Tibial nerve (tissue), 4 donors: ENCODE measurements at regions not wholly inside any gene's neighbourhood (a gene's known extent, or its start where the extent isn't known, plus 50 kb on each side); places are given as distances from the start of the nearest gene placed in this dataset.

Experiments used
- DNase-seq, 2 donors: peaks; one replicate each; pipeline ENCODE4 v3.0.0-alpha.2; 2019; ENCODE audit warnings: low spot score in 2 of 2
- H3K27ac ChIP-seq, 4 donors: fragments of 200-600 bp; sonication (generic) in 3 of 4; one replicate each; pipeline ENCODE4 v1.5.1; 2017 to 2019; ENCODE audit warnings: mild to moderate bottlenecking in 1 of 4
- H3K27me3 ChIP-seq, 2 donors: fragments of 200-600 bp; sonication (generic) in 1 of 2; one replicate each; pipeline versions ENCODE4 v1.5.1 to v1.6.0; 2017 to 2019
- H3K36me3 ChIP-seq, 3 donors: fragments of 200-600 bp; sonication (generic); one replicate each; pipeline ENCODE4 v1.5.1; 2018 to 2019
- H3K4me1 ChIP-seq, 4 donors: fragments of 200-600 bp; sonication (generic) in 3 of 4; one replicate each; pipeline ENCODE4 v1.5.1; 2017 to 2019
- H3K4me3 ChIP-seq, 4 donors: fragments of 200-600 bp; sonication (generic) in 3 of 4; one replicate each; pipeline ENCODE4 v1.5.1; 2017 to 2019; ENCODE audit warnings: mild to moderate bottlenecking in 1 of 4, moderate library complexity in 1 of 4
- H3K9me3 ChIP-seq, 4 donors: fragments of 200-600 bp; sonication (generic) in 3 of 4; one replicate each; pipeline ENCODE4 v1.5.1; 2017 to 2019
- EP300 ChIP-seq, 2 donors: sonication (generic); formaldehyde crosslinking; IDR thresholded peaks; one replicate each; pipeline ENCODE4 v1.6.1; 2017; ENCODE audit warnings: antibody characterized with exemption in 2 of 2, mild to moderate bottlenecking in 1 of 2
- POLR2A ChIP-seq, 2 donors: fragments of 450-650 bp; IDR thresholded peaks; one replicate each; pipeline ENCODE4 v1.6.1; 2017; ENCODE audit warnings: antibody characterized with exemption in 2 of 2, mild to moderate bottlenecking in 2 of 2, moderate library complexity in 2 of 2
- WGBS, 2 donors: methylation state at CpG; one replicate each; pipeline ENCODE4 v1.1.5; 2018; 5-methylcytosine and 5-hydroxymethylcytosine counted together
- TF ChIP-seq, protein P1 (sequence below), 5 experiments: fragments of 200-600 bp in 3 of 5; fragments of 450-650 bp in 2 of 5; sonication (generic) in 3 of 5; IDR thresholded peaks; one replicate each; pipeline ENCODE4 v1.5.1; 2016 to 2019; ENCODE audit warnings: antibody characterized with exemption in 5 of 5, mild to moderate bottlenecking in 3 of 5, moderate library complexity in 2 of 5

DNA sequence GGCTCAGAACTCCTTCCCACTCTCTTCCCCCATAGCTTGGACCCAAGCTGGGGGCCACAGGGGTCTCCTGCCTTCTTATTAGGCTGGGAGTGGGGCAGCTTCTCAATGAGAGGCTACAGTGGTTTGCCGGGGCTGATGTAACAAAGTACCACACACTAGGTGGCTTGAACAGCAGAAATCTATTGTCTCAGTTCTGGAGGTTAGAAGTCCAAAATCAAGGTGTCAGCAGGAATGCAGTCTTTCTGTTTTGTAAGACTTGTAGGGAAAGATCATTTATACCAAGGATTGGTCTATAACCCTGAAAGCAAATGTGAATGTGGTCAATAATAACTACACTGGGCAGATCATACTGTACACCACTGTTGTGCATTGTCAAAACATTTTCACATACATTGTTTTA, 124.5 kb upstream of the ARHGAP5 start:
- H3K36me3 ChIP-seq: no peaks in the 10 kb centered on the region
- H3K27ac ChIP-seq: no peak overlapping the region
- H3K9me3 ChIP-seq: no peaks in the 10 kb centered on the region
- H3K27me3 ChIP-seq: no peaks in the 10 kb centered on the region
- peaks cover 0 to 21% (median 7%) of the 10 kb centered on the region in 4 donors for H3K4me1 ChIP-seq
- H3K4me3 ChIP-seq: no peak overlapping the region
- 100% methylated on average over 1 of the region's 1 CpG for WGBS, 2 donors
- no peak for DNase-seq
- no peak for TF ChIP-seq EP300 (IDR thresholded peaks at IDR 0.05)
- no peak for TF ChIP-seq POLR2A (IDR thresholded peaks at IDR 0.05)
- TF ChIP-seq, protein P1, sequence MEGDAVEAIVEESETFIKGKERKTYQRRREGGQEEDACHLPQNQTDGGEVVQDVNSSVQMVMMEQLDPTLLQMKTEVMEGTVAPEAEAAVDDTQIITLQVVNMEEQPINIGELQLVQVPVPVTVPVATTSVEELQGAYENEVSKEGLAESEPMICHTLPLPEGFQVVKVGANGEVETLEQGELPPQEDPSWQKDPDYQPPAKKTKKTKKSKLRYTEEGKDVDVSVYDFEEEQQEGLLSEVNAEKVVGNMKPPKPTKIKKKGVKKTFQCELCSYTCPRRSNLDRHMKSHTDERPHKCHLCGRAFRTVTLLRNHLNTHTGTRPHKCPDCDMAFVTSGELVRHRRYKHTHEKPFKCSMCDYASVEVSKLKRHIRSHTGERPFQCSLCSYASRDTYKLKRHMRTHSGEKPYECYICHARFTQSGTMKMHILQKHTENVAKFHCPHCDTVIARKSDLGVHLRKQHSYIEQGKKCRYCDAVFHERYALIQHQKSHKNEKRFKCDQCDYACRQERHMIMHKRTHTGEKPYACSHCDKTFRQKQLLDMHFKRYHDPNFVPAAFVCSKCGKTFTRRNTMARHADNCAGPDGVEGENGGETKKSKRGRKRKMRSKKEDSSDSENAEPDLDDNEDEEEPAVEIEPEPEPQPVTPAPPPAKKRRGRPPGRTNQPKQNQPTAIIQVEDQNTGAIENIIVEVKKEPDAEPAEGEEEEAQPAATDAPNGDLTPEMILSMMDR (IDR thresholded peaks at IDR 0.05): no peak

DNA sequence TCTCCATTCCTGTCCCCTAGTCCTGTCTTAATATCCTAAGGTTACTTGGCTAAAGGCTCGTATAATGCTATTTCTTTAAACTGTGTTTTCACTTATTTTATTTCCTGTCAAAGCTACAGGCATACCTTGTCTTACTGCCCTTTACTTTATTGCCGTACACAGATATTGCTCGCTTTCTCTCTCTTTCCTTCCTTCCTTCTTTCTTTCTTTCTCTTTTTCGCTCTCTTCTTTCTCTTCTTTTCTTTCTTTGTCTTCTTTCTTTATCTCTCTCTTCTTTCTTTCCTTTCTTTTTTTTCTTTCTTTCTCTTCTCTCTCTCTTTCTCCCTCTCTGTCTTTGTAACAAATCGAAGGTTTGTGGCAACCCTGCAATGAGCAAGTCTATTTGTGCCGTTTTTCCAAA, 123.9 kb upstream of the ARHGAP5 start:
- peaks cover 0 to 21% (median 7%) of the 10 kb centered on the region in 4 donors for H3K4me1 ChIP-seq
- WGBS, 2 donors: 95 to 97% methylated on average over 6 of the region's 6 CpGs
- no peak overlapping the region for H3K4me3 ChIP-seq
- TF ChIP-seq, protein P1 (IDR thresholded peaks at IDR 0.05): no peak
- TF ChIP-seq EP300 (IDR thresholded peaks at IDR 0.05) (no peak), POLR2A (IDR thresholded peaks at IDR 0.05) (no peak)
- no peaks in the 10 kb centered on the region for H3K27me3 ChIP-seq
- no peak overlapping the region for H3K27ac ChIP-seq
- H3K36me3 ChIP-seq: no peaks in the 10 kb centered on the region
- H3K9me3 ChIP-seq: no peaks in the 10 kb centered on the region
- no peak for DNase-seq

DNA sequence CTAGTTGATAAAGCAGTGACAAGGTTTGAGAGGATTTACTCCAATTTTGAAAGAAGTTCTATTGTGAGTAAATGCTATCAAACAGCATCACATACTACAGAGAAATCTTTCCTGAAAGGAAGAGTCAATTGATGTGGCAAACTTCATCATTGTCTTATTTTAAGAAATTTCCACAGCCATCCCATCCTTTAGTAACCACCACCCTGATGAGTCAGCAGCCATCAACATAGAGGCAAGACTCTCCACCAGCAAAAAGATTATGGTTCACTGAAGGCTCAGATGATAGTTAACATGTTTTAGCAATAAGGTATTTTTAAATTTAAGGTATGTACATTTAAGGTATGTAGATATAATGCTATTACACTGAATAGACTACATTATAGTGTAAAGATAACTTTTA, 122.1 kb upstream of the ARHGAP5 start:
- Histone ChIP-seq H3K27ac (no peak overlapping the region), H3K4me1 (peaks cover 0 to 17% (median 7%) of the 10 kb centered on the region in 4 donors), H3K9me3 (no peaks in the 10 kb centered on the region), H3K36me3 (no peaks in the 10 kb centered on the region), H3K27me3 (no peaks in the 10 kb centered on the region), H3K4me3 (no peak overlapping the region)
- no peak for DNase-seq
- TF ChIP-seq, protein P1 (IDR thresholded peaks at IDR 0.05): no peak
- TF ChIP-seq EP300 (IDR thresholded peaks at IDR 0.05) (no peak), POLR2A (IDR thresholded peaks at IDR 0.05) (no peak)

DNA sequence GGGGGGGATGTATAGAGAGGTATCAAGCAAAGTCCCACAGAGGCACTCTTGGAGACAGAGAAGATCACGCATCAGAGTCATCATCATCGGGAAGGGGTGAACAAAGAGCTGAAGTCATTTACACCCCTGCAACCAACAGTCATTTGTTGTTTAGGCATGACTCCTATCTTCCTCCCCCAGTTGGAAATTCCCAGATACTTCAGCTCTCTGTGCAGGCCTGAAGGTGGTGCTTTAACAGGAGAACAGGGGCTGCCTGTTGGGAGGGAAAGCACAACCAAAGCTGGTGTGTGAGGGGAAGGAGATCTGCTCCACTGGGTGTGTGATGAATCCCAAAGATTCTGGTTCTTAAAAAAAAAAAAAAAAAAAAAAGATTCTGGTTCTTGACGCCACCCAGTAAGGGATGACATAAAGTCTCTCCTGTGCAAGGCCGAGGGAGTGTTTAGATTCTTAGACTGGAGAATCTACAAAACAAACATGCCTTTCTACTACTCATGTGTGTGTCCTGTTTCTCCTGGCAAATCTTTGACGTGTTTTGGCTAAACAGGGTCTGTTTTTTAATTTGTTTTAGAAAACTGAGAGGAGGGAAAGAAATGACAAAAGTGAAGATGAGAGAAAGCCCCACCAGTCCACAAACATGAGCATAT, 121.0 kb upstream of the ARHGAP5 start:
- Histone ChIP-seq H3K36me3 (no peaks in the 10 kb centered on the region), H3K27me3 (no peaks in the 10 kb centered on the region), H3K4me1 (peaks cover 0 to 6% (median 4%) of the 10 kb centered on the region in 4 donors), H3K4me3 (no peak overlapping the region), H3K9me3 (no peaks in the 10 kb centered on the region), H3K27ac (no peak overlapping the region)
- no peak for DNase-seq
- 54% methylated on average over 5 of the region's 5 CpGs for WGBS, 2 donors
- TF ChIP-seq EP300 (IDR thresholded peaks at IDR 0.05): no peak
- TF ChIP-seq, protein P1 (IDR thresholded peaks at IDR 0.05): no peak
- TF ChIP-seq POLR2A (IDR thresholded peaks at IDR 0.05): no peak

DNA sequence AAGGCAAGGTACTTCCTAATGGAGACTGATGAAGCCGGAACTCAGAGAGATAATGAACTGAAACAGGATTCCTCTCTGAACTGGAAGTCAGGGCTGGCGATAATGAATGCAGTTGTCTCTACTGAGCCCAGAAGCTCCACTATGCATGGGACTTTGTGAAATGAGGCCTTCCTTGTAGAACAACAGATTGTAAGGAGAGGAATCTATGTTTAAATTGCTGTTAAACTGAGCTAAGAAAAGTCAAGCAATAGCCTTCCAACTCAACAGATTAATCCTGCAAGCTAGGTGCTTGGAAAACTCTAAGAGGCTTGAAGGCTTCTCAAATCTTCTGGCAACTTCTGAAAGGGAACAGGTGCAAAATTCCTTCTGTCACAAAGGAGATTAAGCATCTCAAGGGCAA, 119.5 kb upstream of the ARHGAP5 start:
- no peak overlapping the region for H3K4me3 ChIP-seq
- TF ChIP-seq EP300 (IDR thresholded peaks at IDR 0.05) (no peak), POLR2A (IDR thresholded peaks at IDR 0.05) (no peak)
- TF ChIP-seq, protein P1 (IDR thresholded peaks at IDR 0.05): no peak
- H3K27me3 ChIP-seq: no peaks in the 10 kb centered on the region
- no peak overlapping the region for H3K27ac ChIP-seq
- no peak for DNase-seq
- H3K4me1 ChIP-seq: no peaks in the 10 kb centered on the region
- no peaks in the 10 kb centered on the region for H3K36me3 ChIP-seq
- WGBS, 2 donors: 98 to 100% methylated on average over 2 of the region's 2 CpGs
- no peaks in the 10 kb centered on the region for H3K9me3 ChIP-seq
